VCaP (cell line): ENCODE measurements at regions not wholly inside any gene's neighbourhood (a gene's known extent, or its start where the extent isn't known, plus 50 kb on each side); places are given as distances from the start of the nearest gene placed in this dataset.
"Not testable (repeated sequence)": the region's sequence is repeated elsewhere in the genome, so short reads cannot be mapped to it uniquely, and the experiment has no call there.

Experiments used
- H3K27ac ChIP-seq: fragments of 450-650 bp; 2 replicates; pipeline ENCODE4 v1.5.1; 2017
- TF ChIP-seq, protein P1 (sequence below): fragments of 450-650 bp; conservative IDR thresholded peaks from 2 replicates; pipeline ENCODE4 v1.5.1; 2017; ENCODE audit warnings: mild to moderate bottlenecking, moderate library complexity

DNA sequence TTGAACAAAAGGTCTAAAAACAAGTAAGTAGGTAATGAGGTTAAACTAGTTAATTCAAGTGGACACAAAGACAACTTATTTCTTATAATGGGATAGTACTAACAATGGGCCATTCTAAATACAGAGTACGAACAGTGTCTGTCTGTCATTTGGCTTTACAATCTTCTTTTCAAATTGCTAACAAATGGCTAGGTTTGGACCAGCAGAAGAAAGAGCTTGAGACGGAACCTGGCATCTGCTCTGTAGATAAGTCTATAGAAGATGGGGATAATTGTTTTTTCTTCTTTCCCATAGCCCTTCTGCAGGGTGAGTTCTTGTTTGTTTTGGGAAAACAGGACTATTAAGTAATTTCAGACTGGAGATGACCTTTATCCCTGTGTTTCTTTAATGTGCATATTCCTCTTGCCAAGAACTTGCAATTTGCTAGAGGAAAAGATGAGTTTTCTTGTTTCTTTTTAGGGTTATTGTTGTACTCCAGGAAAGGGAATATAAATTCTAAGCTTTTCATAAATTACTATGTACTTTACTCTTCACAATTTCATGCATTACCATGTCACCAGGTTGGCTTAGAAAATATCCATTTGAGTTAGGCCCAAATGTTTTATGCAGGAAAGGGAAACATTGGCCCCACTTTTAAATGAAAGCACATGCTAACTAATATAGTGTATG lies 500.5 kb upstream of the SYT4 start:
- TF ChIP-seq, protein P1, sequence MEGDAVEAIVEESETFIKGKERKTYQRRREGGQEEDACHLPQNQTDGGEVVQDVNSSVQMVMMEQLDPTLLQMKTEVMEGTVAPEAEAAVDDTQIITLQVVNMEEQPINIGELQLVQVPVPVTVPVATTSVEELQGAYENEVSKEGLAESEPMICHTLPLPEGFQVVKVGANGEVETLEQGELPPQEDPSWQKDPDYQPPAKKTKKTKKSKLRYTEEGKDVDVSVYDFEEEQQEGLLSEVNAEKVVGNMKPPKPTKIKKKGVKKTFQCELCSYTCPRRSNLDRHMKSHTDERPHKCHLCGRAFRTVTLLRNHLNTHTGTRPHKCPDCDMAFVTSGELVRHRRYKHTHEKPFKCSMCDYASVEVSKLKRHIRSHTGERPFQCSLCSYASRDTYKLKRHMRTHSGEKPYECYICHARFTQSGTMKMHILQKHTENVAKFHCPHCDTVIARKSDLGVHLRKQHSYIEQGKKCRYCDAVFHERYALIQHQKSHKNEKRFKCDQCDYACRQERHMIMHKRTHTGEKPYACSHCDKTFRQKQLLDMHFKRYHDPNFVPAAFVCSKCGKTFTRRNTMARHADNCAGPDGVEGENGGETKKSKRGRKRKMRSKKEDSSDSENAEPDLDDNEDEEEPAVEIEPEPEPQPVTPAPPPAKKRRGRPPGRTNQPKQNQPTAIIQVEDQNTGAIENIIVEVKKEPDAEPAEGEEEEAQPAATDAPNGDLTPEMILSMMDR = no peak
- H3K27ac ChIP-seq = no peak overlapping the region

DNA sequence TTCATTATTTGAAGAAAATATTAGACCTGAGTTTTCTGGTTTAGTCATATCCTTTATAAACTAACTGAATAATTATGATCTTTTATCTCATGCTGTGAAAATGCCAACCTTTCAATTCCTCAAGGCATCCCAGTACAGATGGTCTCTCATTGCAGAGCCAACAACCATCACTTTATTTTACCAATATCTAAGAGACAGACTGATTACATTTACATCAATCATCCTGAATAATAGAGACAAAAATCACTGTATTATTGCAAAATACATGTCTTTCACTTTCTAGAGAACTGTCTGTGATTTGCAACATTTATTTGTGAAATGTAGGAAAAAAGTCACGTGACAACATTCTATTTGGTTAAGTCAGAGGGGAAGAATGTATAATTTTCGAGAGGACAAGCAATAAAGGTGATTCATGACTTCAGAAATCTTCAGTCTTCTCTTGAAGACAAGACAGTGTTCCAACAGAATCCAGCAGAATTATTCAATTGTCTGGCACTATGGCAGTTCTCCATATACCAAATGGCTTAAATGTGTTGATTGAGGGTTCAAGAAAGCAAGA lies 503.6 kb upstream of the SYT4 start:
- TF ChIP-seq, protein P1 = no peak
- H3K27ac ChIP-seq = no peak overlapping the region

DNA sequence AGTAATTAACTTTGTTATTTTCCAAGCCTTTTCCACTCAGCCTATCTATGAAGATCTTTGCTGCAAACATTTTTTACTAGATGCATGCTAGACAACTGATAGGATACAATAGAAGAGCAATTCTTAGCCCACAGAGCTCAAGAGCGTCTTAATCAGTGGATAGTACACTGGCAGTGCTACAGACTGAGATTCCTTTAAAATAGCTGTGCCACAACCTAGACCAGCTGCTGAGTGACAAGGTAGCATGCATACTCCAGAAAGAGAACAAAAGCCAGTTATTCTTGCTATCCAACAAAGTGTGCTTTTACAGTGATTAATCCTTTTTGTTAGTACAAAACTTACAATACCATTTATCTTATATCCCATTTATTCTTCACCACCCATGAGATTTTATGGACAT lies 507.9 kb upstream of the SYT4 start:
- H3K27ac ChIP-seq = no peak overlapping the region
- TF ChIP-seq, protein P1 = no peak

DNA sequence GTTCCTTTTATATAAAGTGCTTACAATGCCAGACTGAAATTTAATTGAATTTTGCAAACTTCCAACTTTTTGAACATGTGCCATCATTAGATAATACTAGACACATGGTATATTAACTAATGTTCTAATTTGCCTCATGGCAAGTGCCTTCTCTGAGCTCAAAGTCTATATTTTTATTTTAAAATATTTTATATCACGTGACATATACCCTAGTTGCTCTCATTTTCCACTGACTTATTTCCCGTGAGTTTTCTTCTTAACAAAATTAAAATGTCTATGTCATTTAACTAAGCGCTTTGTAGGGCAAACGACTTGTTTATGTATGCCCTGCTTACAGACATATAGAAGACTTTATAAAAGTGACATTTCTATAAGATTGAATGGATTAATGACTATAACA lies 509.6 kb upstream of the SYT4 start:
- no peak overlapping the region for H3K27ac ChIP-seq
- TF ChIP-seq, protein P1 = no peak

DNA sequence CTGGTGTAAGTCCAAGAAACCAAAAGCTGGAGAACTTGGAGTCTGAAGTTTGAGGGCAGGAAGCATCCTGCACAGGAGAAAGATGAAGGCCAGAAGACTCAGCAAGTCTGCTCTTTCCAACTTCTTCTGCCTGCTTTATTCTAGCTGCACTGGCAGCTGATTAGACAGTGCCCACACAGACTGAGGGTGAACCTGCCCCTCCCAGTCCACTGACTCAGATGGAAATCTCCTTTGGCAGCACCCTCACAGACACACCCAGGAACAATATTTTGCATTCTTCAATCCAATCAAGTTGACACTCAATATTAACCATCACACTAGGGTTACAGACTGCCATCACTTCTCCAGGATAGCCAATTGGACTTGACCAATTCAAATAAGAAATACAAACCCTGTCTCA lies 510.4 kb upstream of the SYT4 start:
- not testable (repeated sequence) for H3K27ac ChIP-seq

DNA sequence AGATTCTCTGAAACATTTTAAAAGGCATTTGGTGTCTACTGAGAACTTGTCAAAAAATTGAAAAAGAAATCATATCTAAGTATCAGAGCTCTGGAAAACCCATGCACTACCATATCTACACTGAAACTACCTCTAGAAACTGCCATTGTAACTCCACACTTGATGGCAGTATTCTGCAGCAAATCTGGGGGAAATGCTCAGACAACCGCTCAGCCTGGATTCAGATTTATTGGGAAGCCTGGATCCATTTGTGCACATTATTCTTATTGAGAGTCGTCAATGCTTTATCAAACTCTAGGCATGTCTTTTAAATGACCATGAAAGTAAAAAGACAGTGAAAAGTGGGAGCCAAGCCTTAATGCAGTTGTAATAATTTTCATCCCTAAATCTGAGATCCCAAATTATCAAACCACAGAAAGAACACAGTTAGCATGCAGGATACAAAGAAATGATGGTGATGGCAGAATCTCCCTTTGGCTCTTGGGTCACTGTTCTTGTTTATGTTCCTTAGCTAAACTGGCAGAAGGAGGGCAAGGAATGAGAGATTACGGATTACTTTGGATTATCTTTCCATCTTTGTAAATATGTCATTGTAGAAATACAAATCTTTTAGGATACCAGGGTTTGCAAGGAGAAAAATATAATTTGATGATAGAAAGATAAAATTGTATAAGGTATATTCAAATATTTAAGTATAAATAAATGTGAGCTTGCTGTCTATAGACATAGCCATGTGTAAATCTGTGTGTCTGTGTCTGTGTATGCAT lies 512.1 kb upstream of the SYT4 start:
- TF ChIP-seq, protein P1 = peak; percentile 68
- H3K27ac ChIP-seq = peak overlapping the region; percentile 41

DNA sequence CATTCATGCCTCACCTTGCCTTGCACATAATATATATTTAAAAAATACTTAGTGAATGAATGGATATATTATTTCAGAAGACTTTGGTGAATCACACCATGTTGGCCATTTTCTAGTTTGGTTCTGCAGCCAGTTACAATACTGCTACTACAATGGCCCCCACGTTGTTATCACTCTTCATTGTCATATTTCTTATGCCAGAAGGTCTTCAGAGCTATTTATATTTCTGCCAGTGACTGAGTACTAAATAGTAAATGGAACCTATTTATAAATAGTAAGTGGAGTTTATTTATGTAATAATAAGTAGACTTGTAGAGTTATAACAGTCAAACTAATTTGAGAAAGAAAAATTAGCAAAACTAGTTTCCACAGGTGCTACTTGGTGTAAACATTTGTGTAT lies 516.6 kb upstream of the SYT4 start:
- TF ChIP-seq, protein P1 = no peak
- H3K27ac ChIP-seq = no peak overlapping the region

DNA sequence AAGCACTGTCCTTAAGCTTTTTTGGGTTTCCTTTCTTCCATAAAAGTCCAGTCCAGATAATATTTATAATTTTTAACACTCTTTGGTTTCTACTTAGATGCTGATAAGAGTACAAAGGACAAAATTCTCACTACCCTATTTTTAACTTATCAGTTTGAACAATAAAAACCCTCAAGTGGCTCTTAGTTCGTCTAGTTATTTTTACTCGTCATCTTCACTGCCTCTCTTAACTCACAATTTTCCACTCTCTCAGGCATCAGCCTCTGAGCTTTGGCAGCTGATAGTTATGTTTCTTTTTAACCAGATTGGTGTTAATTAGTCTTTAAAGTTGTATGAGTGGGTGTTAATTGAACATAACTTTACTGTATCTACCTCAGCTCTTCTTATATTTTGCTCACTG lies 517.1 kb upstream of the SYT4 start:
- TF ChIP-seq, protein P1 = no peak
- H3K27ac ChIP-seq = no peak overlapping the region
